Suprapubic skin (tissue), 3 donors: ENCODE measurements at regions not wholly inside any gene's neighbourhood (a gene's known extent, or its start where the extent isn't known, plus 50 kb on each side); places are given as distances from the start of the nearest gene placed in this dataset.

Source experiments
- CTCF ChIP-seq, 2 donors: fragments of 200-600 bp in 1 of 2; fragments of 450-650 bp in 1 of 2; sonication (generic) in 1 of 2; IDR thresholded peaks; one replicate each; pipeline ENCODE4 v1.5.1; 2016 to 2019; ENCODE audit warnings: antibody characterized with exemption in 2 of 2, mild to moderate bottlenecking in 1 of 2, moderate library complexity in 1 of 2
- EP300 ChIP-seq: sonication (generic); formaldehyde crosslinking; IDR thresholded peaks from one replicate; pipeline ENCODE4 v1.6.1; 2017; ENCODE audit warnings: antibody characterized with exemption

DNA sequence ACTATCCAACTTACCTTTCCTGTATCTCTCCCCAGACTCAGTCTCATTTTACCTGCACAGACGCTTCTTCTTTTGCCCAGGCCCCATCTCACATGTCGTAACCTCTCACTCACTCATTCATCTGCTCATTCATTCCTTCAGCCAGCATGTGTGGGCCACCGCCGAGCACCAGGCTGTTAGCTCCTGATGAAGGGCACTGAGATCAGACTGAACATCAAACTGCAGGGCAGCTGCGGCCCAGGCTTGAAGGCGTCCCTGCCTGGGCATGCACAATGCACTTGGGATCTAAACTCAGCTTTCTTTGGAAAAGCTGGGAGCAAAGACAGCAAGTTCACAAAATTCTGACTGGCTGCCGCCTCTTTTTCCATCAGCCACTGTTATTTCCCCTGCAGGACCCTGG is 1456.3 kb downstream of the BRD1 start:
- TF ChIP-seq CTCF (IDR thresholded peaks at IDR 0.05) = no peak
- no peak for TF ChIP-seq EP300
